Gastroesophageal sphincter (tissue), 3 donors: ENCODE measurements at regions not wholly inside any gene's neighbourhood (a gene's known extent, or its start where the extent isn't known, plus 50 kb on each side); places are given as distances from the start of the nearest gene placed in this dataset.

Experiments
- EP300 ChIP-seq: sonication (generic); formaldehyde crosslinking; IDR thresholded peaks from one replicate; pipeline ENCODE4 v1.6.1; 2017; ENCODE audit warnings: antibody characterized with exemption, mild to moderate bottlenecking
- POLR2A ChIP-seq, 2 donors: fragments of 450-650 bp; IDR thresholded peaks; one replicate each; pipeline ENCODE4 v1.6.1; 2017; ENCODE audit warnings: antibody characterized with exemption in 2 of 2, mild to moderate bottlenecking in 2 of 2, moderate library complexity in 1 of 2
- TF ChIP-seq, protein P1 (sequence below), 4 experiments: fragments of 200-600 bp in 2 of 4; fragments of 450-650 bp in 2 of 4; sonication (generic) in 1 of 4; IDR thresholded peaks; one replicate each; pipeline ENCODE4 v1.5.1; 2017 to 2019; ENCODE audit warnings: antibody characterized with exemption in 4 of 4, mild to moderate bottlenecking in 2 of 4, moderate library complexity in 2 of 4

DNA sequence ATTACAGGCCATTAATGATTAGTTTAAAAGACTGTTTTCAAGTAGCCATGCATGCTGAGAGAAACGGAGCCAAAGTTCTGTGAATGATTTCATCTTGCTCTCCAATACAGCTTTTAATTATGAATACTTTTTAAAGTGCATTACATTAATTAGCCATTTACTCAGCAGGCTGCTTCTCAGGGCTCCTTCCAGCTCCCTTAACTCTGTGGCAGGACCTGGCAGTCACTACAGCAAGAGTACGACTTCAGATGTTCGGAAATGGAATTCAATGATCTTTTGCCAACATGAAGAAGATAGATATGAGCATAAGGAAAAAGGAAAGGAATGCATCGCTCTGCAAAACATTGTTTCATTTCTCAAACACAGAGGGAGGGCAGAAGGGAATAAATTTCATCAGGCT lies 987.2 kb downstream of the PDHA2 start:
- TF ChIP-seq, protein P1, sequence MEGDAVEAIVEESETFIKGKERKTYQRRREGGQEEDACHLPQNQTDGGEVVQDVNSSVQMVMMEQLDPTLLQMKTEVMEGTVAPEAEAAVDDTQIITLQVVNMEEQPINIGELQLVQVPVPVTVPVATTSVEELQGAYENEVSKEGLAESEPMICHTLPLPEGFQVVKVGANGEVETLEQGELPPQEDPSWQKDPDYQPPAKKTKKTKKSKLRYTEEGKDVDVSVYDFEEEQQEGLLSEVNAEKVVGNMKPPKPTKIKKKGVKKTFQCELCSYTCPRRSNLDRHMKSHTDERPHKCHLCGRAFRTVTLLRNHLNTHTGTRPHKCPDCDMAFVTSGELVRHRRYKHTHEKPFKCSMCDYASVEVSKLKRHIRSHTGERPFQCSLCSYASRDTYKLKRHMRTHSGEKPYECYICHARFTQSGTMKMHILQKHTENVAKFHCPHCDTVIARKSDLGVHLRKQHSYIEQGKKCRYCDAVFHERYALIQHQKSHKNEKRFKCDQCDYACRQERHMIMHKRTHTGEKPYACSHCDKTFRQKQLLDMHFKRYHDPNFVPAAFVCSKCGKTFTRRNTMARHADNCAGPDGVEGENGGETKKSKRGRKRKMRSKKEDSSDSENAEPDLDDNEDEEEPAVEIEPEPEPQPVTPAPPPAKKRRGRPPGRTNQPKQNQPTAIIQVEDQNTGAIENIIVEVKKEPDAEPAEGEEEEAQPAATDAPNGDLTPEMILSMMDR (IDR thresholded peaks at IDR 0.05), result no peak
- no peak for TF ChIP-seq POLR2A (IDR thresholded peaks at IDR 0.05)
- no peak for TF ChIP-seq EP300
